BLaER1 (cell line): ENCODE measurements at regions not wholly inside any gene's neighbourhood (a gene's known extent, or its start where the extent isn't known, plus 50 kb on each side); places are given as distances from the start of the nearest gene placed in this dataset.

Experiments
- H3K27ac ChIP-seq: shearing (Covaris generic); formaldehyde crosslinking; 2 replicates; pipeline ENCODE4 v1.8.1; 2022
- H3K27me3 ChIP-seq: shearing (Covaris generic); formaldehyde crosslinking; 2 replicates; pipeline ENCODE4 v1.8.1; 2022
- H3K36me3 ChIP-seq: shearing (Covaris generic); formaldehyde crosslinking; 2 replicates; pipeline ENCODE4 v1.8.1; 2022
- H3K4me1 ChIP-seq: shearing (Covaris generic); formaldehyde crosslinking; 2 replicates; pipeline ENCODE4 v1.8.1; 2022
- H3K4me2 ChIP-seq: shearing (Covaris generic); formaldehyde crosslinking; 2 replicates; pipeline ENCODE4 v1.8.1; 2022
- H3K4me3 ChIP-seq: shearing (Covaris generic); formaldehyde crosslinking; 2 replicates; pipeline ENCODE4 v1.8.1; 2022
- H3K9ac ChIP-seq: shearing (Covaris generic); formaldehyde crosslinking; 2 replicates; pipeline ENCODE4 v1.8.1; 2022
- H3K9me3 ChIP-seq: shearing (Covaris generic); formaldehyde crosslinking; 2 replicates; pipeline ENCODE4 v1.8.1; 2022
- H4K20me1 ChIP-seq: shearing (Covaris generic); formaldehyde crosslinking; 2 replicates; pipeline ENCODE4 v1.8.1; 2022
- Cebpa-rat ChIP-seq: shearing (Covaris generic); IDR thresholded peaks from 2 replicates; pipeline ENCODE4 v1.8.1; 2022

DNA sequence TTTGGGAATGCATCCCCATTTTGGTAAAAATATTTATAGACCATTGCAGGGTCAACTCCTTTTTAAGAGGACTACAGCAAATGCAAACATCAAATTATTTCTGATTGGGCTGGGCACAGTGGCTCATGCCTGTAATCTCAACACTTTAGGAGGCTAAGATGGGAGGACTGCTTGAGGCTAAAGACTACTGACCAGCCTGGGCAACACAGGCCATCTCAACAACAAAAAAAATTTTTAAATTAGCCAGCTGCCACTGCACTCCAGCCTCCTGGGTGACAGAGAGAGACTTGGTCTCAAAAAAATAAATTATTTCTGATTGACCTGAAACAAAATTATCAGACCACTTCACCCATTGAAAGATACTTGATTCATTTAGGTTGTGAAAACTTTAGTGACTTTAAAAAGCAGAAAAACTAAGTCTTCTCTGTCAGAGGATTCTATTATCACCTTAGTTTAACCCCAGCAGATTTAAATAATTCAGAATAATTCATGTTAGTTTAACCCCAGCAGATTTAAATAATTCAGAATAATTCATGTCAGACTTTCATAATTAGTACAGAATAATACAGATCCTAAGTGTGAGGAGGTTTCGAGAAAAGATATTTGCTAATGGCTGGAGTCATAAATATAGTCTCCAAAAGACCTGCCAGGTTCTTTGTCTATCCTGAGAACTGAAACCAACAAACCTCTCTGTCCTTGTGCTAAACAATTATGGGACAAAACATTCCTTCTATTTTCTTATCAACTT lies 183.6 kb upstream of the STT3B start:
- Histone ChIP-seq H3K27me3 (no peaks in the 10 kb centered on the region), H3K27ac (no peak overlapping the region), H3K4me1 (no peaks in the 10 kb centered on the region), H3K9ac (no peak overlapping the region), H4K20me1 (no peaks in the 10 kb centered on the region), H3K36me3 (no peaks in the 10 kb centered on the region), H3K9me3 (no peaks in the 10 kb centered on the region), H3K4me2 (no peak overlapping the region), H3K4me3 (no peak overlapping the region)
- TF ChIP-seq Cebpa-rat = no peak

DNA sequence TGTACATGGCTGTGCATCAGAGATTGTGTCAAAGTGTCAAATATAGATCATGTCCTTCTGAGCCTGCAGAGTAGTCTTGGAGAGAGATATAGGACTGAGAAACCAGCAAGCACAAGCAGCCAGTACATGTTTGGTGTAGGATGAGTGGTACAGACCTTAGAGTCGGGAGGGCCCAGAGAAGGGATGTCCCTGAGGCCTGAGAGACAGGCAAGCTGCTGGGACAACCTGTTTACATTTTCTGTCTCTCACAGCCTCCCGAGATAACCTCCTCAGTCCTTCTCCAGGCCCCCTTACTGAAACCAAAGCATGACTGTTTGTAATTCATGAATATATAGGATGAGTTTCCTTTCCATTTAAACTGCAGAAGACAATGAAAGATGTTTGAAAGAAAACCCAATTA lies 182.4 kb upstream of the STT3B start:
- TF ChIP-seq Cebpa-rat = no peak
- no peaks in the 10 kb centered on the region for H3K36me3 ChIP-seq
- no peak overlapping the region for H3K9ac ChIP-seq
- H3K4me1 ChIP-seq = no peaks in the 10 kb centered on the region
- no peak overlapping the region for H3K4me3 ChIP-seq
- no peaks in the 10 kb centered on the region for H4K20me1 ChIP-seq
- H3K27me3 ChIP-seq = no peaks in the 10 kb centered on the region
- no peak overlapping the region for H3K4me2 ChIP-seq
- no peak overlapping the region for H3K27ac ChIP-seq
- H3K9me3 ChIP-seq = no peaks in the 10 kb centered on the region

DNA sequence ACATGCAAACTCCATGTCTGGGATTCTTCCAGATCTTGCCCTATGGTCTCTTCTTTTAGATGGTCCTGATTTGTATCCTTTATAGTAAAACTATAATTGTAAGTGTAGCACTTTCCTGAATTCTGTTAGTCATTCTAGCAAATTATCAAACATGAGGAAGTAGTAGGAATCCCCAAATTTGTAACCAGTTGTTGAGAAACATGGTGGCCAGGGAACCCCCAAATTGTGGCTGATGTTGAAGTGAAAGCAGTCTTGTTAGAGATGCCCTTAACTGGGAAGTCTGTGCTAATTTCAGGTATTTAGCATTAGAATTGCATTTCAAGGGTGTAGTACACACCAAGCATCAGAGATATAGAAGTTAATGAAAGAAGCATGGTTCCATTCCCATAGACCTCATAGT lies 180.4 kb upstream of the STT3B start:
- Histone ChIP-seq H3K4me1 (no peaks in the 10 kb centered on the region), H3K27me3 (no peaks in the 10 kb centered on the region), H4K20me1 (no peaks in the 10 kb centered on the region), H3K4me2 (no peak overlapping the region), H3K9ac (no peak overlapping the region), H3K27ac (no peak overlapping the region), H3K4me3 (no peak overlapping the region), H3K9me3 (peaks cover 13% of the 10 kb centered on the region; the same call in 1 of the 2 replicates), H3K36me3 (no peaks in the 10 kb centered on the region)
- TF ChIP-seq Cebpa-rat = no peak

DNA sequence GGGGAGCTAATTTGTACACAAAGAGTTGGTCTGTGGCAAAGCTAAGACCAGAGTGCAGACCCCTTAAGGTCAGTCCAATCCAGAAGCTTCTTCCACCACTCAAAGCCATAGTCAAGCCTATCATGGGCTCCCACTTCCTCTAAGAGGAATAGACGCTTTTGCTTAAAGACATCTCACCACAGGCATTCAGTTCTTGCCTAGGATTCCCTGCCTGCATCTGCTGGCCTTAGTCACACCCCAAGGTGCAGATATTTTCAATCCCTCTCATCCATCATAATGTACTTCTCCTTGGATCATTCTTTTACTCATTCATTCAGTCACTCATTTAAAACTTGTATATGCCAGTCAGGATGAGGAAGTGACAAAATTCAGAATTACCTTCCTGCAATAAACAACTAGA lies 179.6 kb upstream of the STT3B start:
- TF ChIP-seq Cebpa-rat = no peak
- H3K9me3 ChIP-seq = peaks cover 13% of the 10 kb centered on the region; the same call in 1 of the 2 replicates
- H3K27ac ChIP-seq = no peak overlapping the region

DNA sequence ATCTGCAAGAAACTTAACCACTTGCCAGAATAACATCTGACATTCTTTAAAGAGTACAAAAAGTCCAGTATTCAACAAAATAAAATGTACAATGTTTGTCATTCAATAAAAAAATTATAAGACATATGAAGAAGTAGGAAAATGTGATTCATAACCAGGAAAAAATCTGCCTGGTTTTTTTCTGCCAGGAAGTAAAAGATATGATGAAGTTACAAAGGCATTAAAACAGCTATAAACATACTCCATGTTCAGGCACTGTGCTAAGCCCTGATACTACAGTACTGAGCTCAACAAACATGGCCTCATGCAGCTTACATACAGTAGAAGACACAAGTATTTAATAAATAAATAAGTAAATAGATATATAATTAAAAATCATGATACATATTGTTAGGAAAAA lies 178.4 kb upstream of the STT3B start:
- no peak overlapping the region for H3K4me3 ChIP-seq
- no peak overlapping the region for H3K27ac ChIP-seq
- TF ChIP-seq Cebpa-rat = no peak
- no peaks in the 10 kb centered on the region for H3K27me3 ChIP-seq
- no peak overlapping the region for H3K4me2 ChIP-seq
- H4K20me1 ChIP-seq = no peaks in the 10 kb centered on the region
- peaks cover 13% of the 10 kb centered on the region; the same call in 1 of the 2 replicates for H3K9me3 ChIP-seq
- no peak overlapping the region for H3K9ac ChIP-seq
- H3K36me3 ChIP-seq = no peaks in the 10 kb centered on the region
- H3K4me1 ChIP-seq = no peaks in the 10 kb centered on the region

More for the DNA sequence above, 179.6 kb upstream of the STT3B start:
- H3K9ac ChIP-seq = no peak overlapping the region
- no peak overlapping the region for H3K4me2 ChIP-seq
- no peak overlapping the region for H3K4me3 ChIP-seq
- H4K20me1 ChIP-seq = no peaks in the 10 kb centered on the region
- H3K4me1 ChIP-seq = no peaks in the 10 kb centered on the region
- H3K27me3 ChIP-seq = no peaks in the 10 kb centered on the region
- H3K36me3 ChIP-seq = no peaks in the 10 kb centered on the region

DNA sequence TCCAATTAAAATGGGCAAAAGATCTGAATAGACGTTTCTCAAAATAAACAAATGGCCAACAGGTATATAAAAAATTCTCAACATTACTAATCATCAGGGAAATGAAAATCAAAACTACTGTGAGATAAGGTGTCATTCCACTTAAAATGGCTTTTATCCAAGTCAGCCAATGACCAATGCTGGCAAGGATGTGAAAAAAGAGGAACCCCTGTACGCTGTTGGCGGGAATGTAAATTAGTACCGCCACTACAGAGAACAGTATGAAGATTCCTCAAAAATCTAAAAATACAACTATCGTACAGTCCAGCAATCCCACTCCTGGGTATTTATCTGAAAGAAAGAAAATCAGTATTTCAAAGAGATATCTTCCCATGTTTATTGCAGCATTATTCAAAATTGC lies 176.9 kb upstream of the STT3B start:
- no peak for TF ChIP-seq Cebpa-rat
- Histone ChIP-seq H3K27me3 (no peaks in the 10 kb centered on the region), H3K4me2 (no peak overlapping the region), H3K4me1 (no peaks in the 10 kb centered on the region), H4K20me1 (no peaks in the 10 kb centered on the region), H3K9ac (no peak overlapping the region), H3K27ac (no peak overlapping the region), H3K4me3 (no peak overlapping the region), H3K9me3 (peaks cover 13% of the 10 kb centered on the region; the same call in 1 of the 2 replicates), H3K36me3 (no peaks in the 10 kb centered on the region)

DNA sequence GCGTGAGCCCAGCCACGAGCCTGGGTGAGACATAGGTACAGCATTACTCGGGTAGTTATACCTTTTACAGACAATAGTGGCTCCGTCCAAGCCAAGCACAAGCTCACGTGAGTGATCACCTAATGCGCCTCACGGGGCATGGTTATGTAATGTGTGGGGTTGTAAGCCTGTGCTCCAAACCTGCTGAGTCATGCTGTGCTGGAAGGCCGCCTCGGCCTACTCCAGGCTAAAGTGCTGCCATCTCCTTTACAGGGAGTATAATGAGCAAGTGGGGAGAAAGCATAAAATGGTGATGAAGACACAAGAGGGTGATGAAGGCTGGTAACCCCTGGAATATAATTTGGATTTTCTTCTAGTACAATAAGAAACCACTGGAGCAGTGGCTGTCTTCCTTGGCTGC lies 175.8 kb upstream of the STT3B start:
- Histone ChIP-seq H3K36me3 (no peaks in the 10 kb centered on the region), H4K20me1 (no peaks in the 10 kb centered on the region), H3K4me3 (no peak overlapping the region), H3K4me1 (no peaks in the 10 kb centered on the region), H3K27me3 (no peaks in the 10 kb centered on the region), H3K9ac (no peak overlapping the region), H3K4me2 (no peak overlapping the region), H3K9me3 (peaks cover 13% of the 10 kb centered on the region; the same call in 1 of the 2 replicates), H3K27ac (no peak overlapping the region)
- TF ChIP-seq Cebpa-rat = no peak

DNA sequence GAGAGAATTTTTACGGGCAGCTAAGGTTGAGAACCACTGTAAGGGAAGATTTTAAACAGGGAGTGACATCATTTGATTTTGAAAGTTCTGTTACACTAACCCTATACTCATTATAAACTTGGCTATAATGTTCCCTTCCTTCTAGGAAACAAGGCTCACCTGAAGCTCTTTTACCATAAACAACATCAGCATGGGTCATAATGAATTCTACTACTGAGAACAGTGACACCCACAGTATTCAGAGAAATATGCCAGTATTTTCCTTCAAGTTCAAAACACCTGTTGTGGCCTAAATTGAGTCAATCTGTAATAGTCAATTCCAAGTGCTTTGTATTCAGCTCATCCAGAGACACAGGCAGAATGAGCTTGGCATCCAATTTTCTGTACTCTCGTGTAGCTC lies 175.3 kb upstream of the STT3B start:
- no peak overlapping the region for H3K4me2 ChIP-seq
- H3K9me3 ChIP-seq = peaks cover 13% of the 10 kb centered on the region; the same call in 1 of the 2 replicates
- H3K36me3 ChIP-seq = no peaks in the 10 kb centered on the region
- no peaks in the 10 kb centered on the region for H4K20me1 ChIP-seq
- H3K27ac ChIP-seq = no peak overlapping the region
- no peaks in the 10 kb centered on the region for H3K4me1 ChIP-seq
- H3K9ac ChIP-seq = no peak overlapping the region
- H3K27me3 ChIP-seq = no peaks in the 10 kb centered on the region
- no peak overlapping the region for H3K4me3 ChIP-seq
- no peak for TF ChIP-seq Cebpa-rat

DNA sequence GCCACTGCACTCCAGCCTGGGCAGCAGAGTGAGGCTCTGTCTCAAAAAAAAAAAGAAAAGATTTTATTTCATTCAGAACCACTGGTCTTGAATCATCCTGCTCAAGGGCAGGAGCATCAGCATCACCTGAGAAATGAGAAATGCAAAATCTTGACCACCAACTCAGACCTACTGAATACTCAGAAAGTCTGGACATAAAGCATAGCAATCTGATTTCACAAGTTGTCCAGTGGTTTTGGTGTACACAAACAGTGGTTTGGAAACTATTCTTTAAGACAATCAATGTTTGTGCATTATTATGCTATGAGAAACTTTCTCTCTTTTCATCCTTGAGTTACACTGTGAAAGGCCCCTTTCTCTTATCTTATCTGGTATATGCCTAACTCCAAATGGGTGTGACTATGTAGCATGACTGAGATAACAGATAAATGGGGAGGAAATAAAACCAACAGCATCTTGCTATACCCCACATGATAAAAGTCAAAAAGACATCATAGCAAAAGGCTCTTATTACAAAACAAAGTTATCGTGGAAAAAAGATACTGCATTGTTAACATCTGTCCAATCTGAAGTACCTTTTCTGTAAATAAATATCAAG lies 174.2 kb upstream of the STT3B start:
- TF ChIP-seq Cebpa-rat = no peak
- Histone ChIP-seq H3K36me3 (no peaks in the 10 kb centered on the region), H4K20me1 (no peaks in the 10 kb centered on the region), H3K9me3 (peaks cover 13% of the 10 kb centered on the region; the same call in 1 of the 2 replicates), H3K4me3 (no peak overlapping the region), H3K4me2 (no peak overlapping the region), H3K9ac (no peak overlapping the region), H3K27ac (no peak overlapping the region), H3K4me1 (no peaks in the 10 kb centered on the region), H3K27me3 (no peaks in the 10 kb centered on the region)
